Gastroesophageal sphincter (tissue), 3 donors: ENCODE measurements at regions not wholly inside any gene's neighbourhood (a gene's known extent, or its start where the extent isn't known, plus 50 kb on each side); places are given as distances from the start of the nearest gene placed in this dataset.

Experiments
- CTCF ChIP-seq, 4 experiments: fragments of 200-600 bp in 2 of 4; fragments of 450-650 bp in 2 of 4; sonication (generic) in 1 of 4; IDR thresholded peaks; one replicate each; pipeline ENCODE4 v1.5.1; 2017 to 2019; ENCODE audit warnings: antibody characterized with exemption in 4 of 4, mild to moderate bottlenecking in 2 of 4, moderate library complexity in 2 of 4
- EP300 ChIP-seq: sonication (generic); formaldehyde crosslinking; IDR thresholded peaks from one replicate; pipeline ENCODE4 v1.6.1; 2017; ENCODE audit warnings: antibody characterized with exemption, mild to moderate bottlenecking
- POLR2AphosphoS5 ChIP-seq: sonication (generic); formaldehyde crosslinking; IDR thresholded peaks from one replicate; pipeline ENCODE4 v1.6.1; 2017; ENCODE audit warnings: antibody characterized with exemption

GRCh38 chr2:176926453-176926852 is 286.1 kb upstream of the HNRNPA3 start:
- no peak for TF ChIP-seq EP300
- no peak for TF ChIP-seq POLR2AphosphoS5
- no peak for TF ChIP-seq CTCF (IDR thresholded peaks at IDR 0.05)
